ENCODE measurements at regions not wholly inside any gene's neighbourhood (a gene's known extent, or its start where the extent isn't known, plus 50 kb on each side); places are given as distances from the start of the nearest gene placed in this dataset.

DNA sequence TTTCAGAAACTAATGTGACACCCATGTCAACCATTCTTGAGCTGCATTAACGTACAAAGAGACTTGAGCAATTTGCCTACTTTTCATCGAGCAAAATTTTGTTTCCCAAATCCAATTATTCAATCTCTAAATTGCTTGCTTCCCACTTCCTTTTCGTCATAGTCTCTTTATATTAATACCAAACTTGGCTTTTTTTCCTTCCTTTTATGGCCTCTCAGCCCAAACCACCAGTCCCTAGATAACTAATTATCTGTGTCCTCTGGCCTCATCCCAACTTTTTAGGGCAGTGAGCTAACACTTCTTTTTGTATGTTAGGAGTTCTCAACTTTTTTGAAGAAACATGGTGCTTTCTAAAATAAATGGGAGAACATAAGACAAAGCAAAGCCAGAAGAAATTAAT is 155.5 kb upstream of the S1PR3 start:
- Histone ChIP-seq H2AFZ (ENCODE audit: low read length) (no peak overlapping the region), H3K27ac (ENCODE audit: extremely low read length, insufficient read depth, low read length) (no peak overlapping the region), H3K4me3 (replicated peaks in 1 of 3; ENCODE audit: insufficient read depth in 1 of 3, low read depth in 2 of 3, low read length in 3 of 3) (no peak overlapping the region), H3K4me1 (ENCODE audit: insufficient read depth, low read length) (no peaks in the 10 kb centered on the region), H3K27me3 (ENCODE audit: control insufficient read depth in 1 of 2, insufficient read depth in 2 of 2, low read length in 2 of 2) (no peaks in the 10 kb centered on the region; a peak in 2 of 5 replicates), H3K9me3 (ENCODE audit: low read length) (no peaks in the 10 kb centered on the region), H4K20me1 (ENCODE audit: insufficient read depth, low read length) (no peaks in the 10 kb centered on the region), H3K36me3 (replicated peaks in 1 of 2; ENCODE audit: control insufficient read depth in 1 of 2, insufficient read depth in 2 of 2, low read length in 2 of 2) (no peaks in the 10 kb centered on the region), H3K79me2 (ENCODE audit: insufficient read depth, low read length) (no peaks in the 10 kb centered on the region), H3K4me2 (ENCODE audit: low read depth, low read length) (no peak overlapping the region), H3K9ac (ENCODE audit: insufficient read depth, low read depth, low read length) (no peak overlapping the region)
- no TSS peak for BruUV-seq (replicated peaks)
- TF ChIP-seq POLR2AphosphoS5 (IDR thresholded peaks at IDR 0.05; ENCODE audit: low read depth, low read length) (no peak), TBP (CRISPR knock-in tag; IDR thresholded peaks at IDR 0.05) (no peak), HOXD1 (CRISPR knock-in tag; IDR thresholded peaks at IDR 0.05) (no peak), ZNF644 (CRISPR knock-in tag; IDR thresholded peaks at IDR 0.05; ENCODE audit: low read depth) (no peak), ZNF354B (CRISPR knock-in tag; IDR thresholded peaks at IDR 0.05) (no peak), ZSCAN9 (CRISPR knock-in tag; IDR thresholded peaks at IDR 0.05; ENCODE audit: borderline replicate concordance) (no peak), POLR2G (IDR thresholded peaks at IDR 0.05; ENCODE audit: low read depth, low read length) (no peak), NFIB (CRISPR knock-in tag; IDR thresholded peaks at IDR 0.05; ENCODE audit: borderline replicate concordance) (no peak)
- TF ChIP-seq, protein P1, sequence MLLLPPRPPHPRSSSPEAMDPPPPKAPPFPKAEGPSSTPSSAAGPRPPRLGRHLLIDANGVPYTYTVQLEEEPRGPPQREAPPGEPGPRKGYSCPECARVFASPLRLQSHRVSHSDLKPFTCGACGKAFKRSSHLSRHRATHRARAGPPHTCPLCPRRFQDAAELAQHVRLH (CRISPR knock-in tag; IDR thresholded peaks at IDR 0.05; ENCODE audit: borderline replicate concordance, low read depth), result no peak
- TF ChIP-seq, protein P2, sequence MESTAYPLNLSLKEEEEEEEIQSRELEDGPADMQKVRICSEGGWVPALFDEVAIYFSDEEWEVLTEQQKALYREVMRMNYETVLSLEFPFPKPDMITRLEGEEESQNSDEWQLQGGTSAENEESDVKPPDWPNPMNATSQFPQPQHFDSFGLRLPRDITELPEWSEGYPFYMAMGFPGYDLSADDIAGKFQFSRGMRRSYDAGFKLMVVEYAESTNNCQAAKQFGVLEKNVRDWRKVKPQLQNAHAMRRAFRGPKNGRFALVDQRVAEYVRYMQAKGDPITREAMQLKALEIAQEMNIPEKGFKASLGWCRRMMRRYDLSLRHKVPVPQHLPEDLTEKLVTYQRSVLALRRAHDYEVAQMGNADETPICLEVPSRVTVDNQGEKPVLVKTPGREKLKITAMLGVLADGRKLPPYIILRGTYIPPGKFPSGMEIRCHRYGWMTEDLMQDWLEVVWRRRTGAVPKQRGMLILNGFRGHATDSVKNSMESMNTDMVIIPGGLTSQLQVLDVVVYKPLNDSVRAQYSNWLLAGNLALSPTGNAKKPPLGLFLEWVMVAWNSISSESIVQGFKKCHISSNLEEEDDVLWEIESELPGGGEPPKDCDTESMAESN (CRISPR knock-in tag; conservative IDR thresholded peaks at IDR 0.05), result no peak
- TF ChIP-seq, protein P3, sequence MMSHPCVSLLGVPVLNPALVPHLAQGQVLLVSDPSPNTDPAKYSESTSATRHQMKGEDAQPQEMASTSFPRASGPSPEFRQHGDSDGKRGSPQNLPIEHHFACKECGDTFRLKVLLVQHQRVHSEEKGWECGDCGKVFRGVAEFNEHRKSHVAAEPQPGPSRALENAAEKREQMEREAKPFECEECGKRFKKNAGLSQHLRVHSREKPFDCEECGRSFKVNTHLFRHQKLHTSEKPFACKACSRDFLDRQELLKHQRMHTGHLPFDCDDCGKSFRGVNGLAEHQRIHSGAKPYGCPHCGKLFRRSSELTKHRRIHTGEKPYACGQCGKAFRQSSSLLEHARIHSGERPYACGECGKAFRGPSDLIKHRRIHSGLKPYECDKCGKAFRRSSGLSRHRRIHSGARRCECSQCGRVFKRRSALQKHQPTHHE (CRISPR knock-in tag; IDR thresholded peaks at IDR 0.05; ENCODE audit: borderline replicate concordance), result no peak
- WGBS (ENCODE audit: low lambda C conversion rate), result 15% methylated on average over 3 of the region's 3 CpGs
- intact Hi-C loops (cut with micrococcal nuclease; ENCODE audit: unreplicated experiment), result no loop called here
- FAIRE-seq (no peak), DNase-seq (ENCODE audit: low spot score) (no peak), ATAC-seq (no peak)
- ChIA-PET POLR2A (no interaction called here), CTCF (ENCODE audit: low intra/inter-chr PET ratio, low total read pairs) (no interaction called here)
- in situ Hi-C loops (cut with HindIII; ENCODE audit: extremely low pct_ligation_motif_present, low pct_unique_long_range_greater_than_20kb), result no loop called here
